ENCODE measurements at regions not wholly inside any gene's neighbourhood (a gene's known extent, or its start where the extent isn't known, plus 50 kb on each side); places are given as distances from the start of the nearest gene placed in this dataset.

DNA sequence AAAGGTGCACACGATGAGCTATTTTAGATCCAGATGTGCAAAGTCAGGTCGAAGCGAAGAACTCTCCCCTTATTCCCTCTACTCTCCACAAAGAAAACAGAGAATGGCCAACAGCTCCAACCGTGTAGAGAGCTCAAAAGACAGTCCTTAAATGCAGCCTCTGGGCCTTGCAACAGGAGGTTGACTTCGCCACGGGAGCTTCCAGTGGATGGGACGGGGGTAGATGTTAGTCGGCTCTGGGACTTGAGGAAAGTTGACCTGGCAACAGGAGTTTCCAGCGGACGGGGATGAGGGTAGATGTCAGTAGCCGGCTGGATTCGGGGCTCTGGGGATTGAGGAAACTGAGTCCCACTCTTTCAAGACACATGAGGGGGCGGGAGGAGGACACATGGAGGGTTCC lies 450.4 kb downstream of the BRD1 start:
- TF ChIP-seq, protein P1, sequence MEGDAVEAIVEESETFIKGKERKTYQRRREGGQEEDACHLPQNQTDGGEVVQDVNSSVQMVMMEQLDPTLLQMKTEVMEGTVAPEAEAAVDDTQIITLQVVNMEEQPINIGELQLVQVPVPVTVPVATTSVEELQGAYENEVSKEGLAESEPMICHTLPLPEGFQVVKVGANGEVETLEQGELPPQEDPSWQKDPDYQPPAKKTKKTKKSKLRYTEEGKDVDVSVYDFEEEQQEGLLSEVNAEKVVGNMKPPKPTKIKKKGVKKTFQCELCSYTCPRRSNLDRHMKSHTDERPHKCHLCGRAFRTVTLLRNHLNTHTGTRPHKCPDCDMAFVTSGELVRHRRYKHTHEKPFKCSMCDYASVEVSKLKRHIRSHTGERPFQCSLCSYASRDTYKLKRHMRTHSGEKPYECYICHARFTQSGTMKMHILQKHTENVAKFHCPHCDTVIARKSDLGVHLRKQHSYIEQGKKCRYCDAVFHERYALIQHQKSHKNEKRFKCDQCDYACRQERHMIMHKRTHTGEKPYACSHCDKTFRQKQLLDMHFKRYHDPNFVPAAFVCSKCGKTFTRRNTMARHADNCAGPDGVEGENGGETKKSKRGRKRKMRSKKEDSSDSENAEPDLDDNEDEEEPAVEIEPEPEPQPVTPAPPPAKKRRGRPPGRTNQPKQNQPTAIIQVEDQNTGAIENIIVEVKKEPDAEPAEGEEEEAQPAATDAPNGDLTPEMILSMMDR (IDR thresholded peaks at IDR 0.05), result no peak
- no peak overlapping the region for H3K4me3 ChIP-seq
- no peak for DNase-seq (ENCODE audit: low spot score)
- no peak overlapping the region for H3K27ac ChIP-seq

DNA sequence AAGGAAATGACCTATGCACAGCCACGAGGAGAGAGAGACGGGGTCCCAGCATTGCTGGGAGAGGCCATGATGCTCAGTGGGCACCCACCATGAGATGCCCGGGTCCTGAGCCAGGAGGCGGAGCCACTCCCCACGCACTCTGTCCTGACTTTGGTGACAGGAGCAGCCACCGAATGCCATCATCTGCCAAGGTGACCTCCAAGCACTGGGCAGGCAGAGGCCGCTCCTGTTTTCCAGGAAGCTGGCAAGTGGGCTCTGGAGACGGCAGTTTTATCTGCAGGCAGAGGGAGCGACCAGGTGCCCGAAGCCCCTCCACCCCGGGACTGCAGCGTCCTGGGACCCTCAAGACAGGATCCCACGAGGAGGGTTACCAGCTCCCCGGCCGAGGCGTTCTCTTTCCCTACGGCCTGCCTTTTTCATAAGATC lies 453.9 kb downstream of the BRD1 start:
- Histone ChIP-seq H3K27ac (no peak overlapping the region), H3K4me3 (no peak overlapping the region)
- TF ChIP-seq, protein P1 (IDR thresholded peaks at IDR 0.05), result no peak
- DNase-seq (ENCODE audit: low spot score), result peak; percentile 56

DNA sequence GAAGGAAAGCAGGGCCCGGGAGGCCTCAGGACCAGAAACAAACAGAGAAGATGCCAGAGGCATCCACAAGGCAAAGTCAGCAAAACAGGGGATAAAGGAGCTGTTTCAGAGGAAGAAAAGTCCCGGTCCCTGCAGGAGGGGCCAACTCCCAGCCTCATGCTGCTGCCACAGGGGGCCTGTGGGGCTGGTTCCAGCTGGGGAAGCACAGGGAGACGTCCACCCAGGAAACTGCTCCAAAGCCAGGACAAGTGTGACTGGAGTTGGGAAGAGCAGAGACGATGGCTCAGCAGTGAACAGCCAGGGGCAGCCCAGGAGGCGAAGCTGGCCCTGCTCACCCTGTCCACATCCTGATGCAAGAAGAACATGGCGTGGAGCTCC lies 454.4 kb downstream of the BRD1 start:
- Histone ChIP-seq H3K4me3 (no peak overlapping the region), H3K27ac (no peak overlapping the region)
- peak; percentile 38 for DNase-seq (ENCODE audit: low spot score)
- TF ChIP-seq, protein P1 (IDR thresholded peaks at IDR 0.05), result no peak

DNA sequence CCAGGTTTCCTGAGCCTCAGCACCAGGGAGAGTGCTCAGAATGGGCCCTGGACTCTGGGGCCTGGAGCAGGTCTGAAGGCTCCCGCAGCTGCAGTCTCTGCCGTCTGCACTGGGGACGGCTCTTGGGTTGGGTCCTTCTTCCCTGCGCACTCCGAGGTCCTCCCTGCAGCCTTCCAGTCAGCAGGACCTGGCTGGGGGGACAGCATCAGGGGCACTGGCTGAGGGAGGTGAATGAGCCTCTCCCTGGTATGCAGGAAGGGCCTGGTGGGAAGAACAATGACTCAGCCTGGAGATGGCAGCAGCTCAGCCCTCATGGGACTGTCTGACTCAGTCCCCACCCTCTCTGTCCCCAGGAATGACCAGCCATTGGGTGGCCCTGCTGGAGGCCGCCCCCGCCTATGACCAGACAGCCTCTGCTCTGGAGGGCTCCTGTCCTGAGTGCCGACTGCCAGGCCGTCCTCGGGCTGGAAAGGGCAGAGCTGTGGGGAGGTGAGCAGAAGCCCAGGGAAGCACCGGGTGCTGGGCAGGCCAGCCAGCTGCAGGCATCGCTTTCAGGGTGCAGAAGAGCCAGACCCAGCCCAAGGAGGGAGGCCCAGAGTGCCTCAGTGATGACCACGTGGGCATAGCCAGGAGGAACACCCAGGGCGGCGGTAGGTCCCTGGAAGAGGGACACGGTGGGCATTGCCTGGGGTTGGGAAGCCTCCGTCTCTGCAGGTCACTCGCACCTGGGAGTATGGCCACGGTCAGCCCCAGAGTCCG lies 455.0 kb downstream of the BRD1 start:
- no peak overlapping the region for H3K27ac ChIP-seq
- peak; percentile 62 for DNase-seq (ENCODE audit: low spot score)
- no peak overlapping the region for H3K4me3 ChIP-seq
- TF ChIP-seq, protein P1 (IDR thresholded peaks at IDR 0.05), result no peak

DNA sequence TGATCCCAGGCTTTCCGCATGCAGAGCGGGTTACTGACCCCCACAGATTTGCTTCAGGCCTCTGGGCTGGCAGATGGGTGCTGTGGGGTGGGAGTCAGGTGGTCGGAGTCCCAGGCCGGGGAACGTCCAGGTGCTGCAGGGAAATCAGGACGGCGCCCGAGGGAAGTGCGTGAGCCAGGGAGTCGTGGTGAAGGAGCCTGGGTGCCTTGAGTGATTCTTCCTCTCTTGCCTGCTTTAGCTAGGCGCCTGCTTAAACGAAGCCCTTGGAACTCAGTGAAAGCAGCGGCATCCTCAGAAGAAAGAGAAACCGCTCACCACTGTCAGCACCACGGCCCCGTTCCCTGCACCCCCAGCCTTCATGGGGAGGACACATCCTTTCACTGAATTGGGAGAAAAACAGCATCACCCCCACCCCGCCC lies 455.6 kb downstream of the BRD1 start:
- Histone ChIP-seq H3K27ac (no peak overlapping the region), H3K4me3 (no peak overlapping the region)
- DNase-seq (ENCODE audit: low spot score), result peak; percentile 69
- TF ChIP-seq, protein P1 (IDR thresholded peaks at IDR 0.05), result no peak

DNA sequence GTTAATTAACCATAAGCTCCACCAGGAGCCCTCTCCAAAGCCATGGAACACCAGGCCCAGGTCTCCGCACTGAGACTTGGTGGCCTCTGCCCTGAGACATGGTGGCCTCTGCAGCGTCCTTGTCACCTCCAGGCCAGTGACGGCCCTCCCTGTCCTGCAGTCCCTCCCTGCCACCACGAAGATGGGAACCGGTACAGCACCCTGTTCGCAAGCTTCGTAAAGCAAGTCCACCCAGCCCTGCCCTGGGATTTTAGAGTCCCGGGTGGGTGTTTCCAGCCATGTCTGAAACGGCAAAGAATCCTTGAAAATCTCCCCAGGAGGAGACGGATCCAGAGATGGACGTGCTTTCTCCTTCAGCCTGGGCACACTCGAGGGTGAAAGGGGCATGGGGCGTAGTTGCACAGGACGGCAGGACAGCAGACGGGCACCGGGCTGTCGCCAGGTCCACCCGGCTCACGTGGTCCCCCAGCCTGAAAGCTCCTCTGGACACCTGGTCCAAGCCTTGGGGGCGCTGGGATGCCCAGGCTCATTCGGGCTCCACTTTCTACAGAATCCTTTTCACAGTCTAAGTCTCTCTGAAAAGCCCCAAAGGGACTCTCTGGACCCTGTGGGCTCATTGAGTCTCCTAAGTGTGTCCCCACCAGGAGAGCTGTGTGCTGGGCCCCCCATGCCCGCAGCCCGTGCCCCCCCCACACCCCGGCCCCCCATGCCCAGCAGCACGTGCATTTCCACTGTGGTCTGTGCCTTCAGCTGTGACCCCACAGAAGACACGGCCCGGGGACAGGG lies 456.2 kb downstream of the BRD1 start:
- no peak overlapping the region for H3K27ac ChIP-seq
- peak; percentile 58 for DNase-seq (ENCODE audit: low spot score)
- TF ChIP-seq, protein P1 (IDR thresholded peaks at IDR 0.05), result no peak
- no peak overlapping the region for H3K4me3 ChIP-seq
